ENCODE measurements at regions not wholly inside any gene's neighbourhood (a gene's known extent, or its start where the extent isn't known, plus 50 kb on each side); places are given as distances from the start of the nearest gene placed in this dataset.

GRCh38 chr22:26977741-26978376 lies 320.5 kb downstream of the MIAT start:
- H3K27ac ChIP-seq (ENCODE audit: low read length), result no peak overlapping the region
- H3K4me1 ChIP-seq (ENCODE audit: control insufficient read depth, insufficient read depth, low read length), result peaks cover 19% of the 10 kb centered on the region
- no peaks in the 10 kb centered on the region for H3K9me3 ChIP-seq (ENCODE audit: control insufficient read depth in 2 of 2, low read length in 2 of 2)
- H3K27me3 ChIP-seq (ENCODE audit: control insufficient read depth in 1 of 2, insufficient read depth in 2 of 2, low read length in 2 of 2), result no peaks in the 10 kb centered on the region
- no peaks in the 10 kb centered on the region for H3K36me3 ChIP-seq (ENCODE audit: control insufficient read depth in 2 of 2, insufficient read depth in 2 of 2, low read length in 2 of 2)
- H3K9ac ChIP-seq (ENCODE audit: low read length in 2 of 2), result no peak overlapping the region
- H3K4me3 ChIP-seq (ENCODE audit: low read length in 2 of 2), result no peak overlapping the region

- peaks cover 19% of the 10 kb centered on the region for H3K4me1 ChIP-seq (ENCODE audit: control insufficient read depth, insufficient read depth, low read length)
- no peak overlapping the region for H3K9ac ChIP-seq (ENCODE audit: low read length in 2 of 2)
- no peaks in the 10 kb centered on the region for H3K27me3 ChIP-seq (ENCODE audit: control insufficient read depth in 1 of 2, insufficient read depth in 2 of 2, low read length in 2 of 2)
- no peak overlapping the region for H3K27ac ChIP-seq (ENCODE audit: low read length)
- no peaks in the 10 kb centered on the region for H3K9me3 ChIP-seq (ENCODE audit: control insufficient read depth in 2 of 2, low read length in 2 of 2)
- H3K4me3 ChIP-seq (ENCODE audit: low read length in 2 of 2), result no peak overlapping the region
- no peaks in the 10 kb centered on the region for H3K36me3 ChIP-seq (ENCODE audit: control insufficient read depth in 2 of 2, insufficient read depth in 2 of 2, low read length in 2 of 2)
Measured at GRCh38 chr22:26979294-26979693, 321.9 kb downstream of the MIAT start.

- Histone ChIP-seq H3K4me3 (ENCODE audit: low read length in 2 of 2) (peak overlapping the region in 1 of 2 donors; percentile 29), H3K9ac (ENCODE audit: low read length in 2 of 2) (peak overlapping the region in 1 of 2 donors; percentile 44), H3K27me3 (ENCODE audit: control insufficient read depth in 1 of 2, insufficient read depth in 2 of 2, low read length in 2 of 2) (no peaks in the 10 kb centered on the region), H3K27ac (ENCODE audit: low read length) (peak overlapping the region; percentile 69), H3K9me3 (ENCODE audit: control insufficient read depth in 2 of 2, low read length in 2 of 2) (no peaks in the 10 kb centered on the region), H3K4me1 (ENCODE audit: control insufficient read depth, insufficient read depth, low read length) (peaks cover 19% of the 10 kb centered on the region), H3K36me3 (ENCODE audit: control insufficient read depth in 2 of 2, insufficient read depth in 2 of 2, low read length in 2 of 2) (no peaks in the 10 kb centered on the region)
Measured at GRCh38 chr22:26981111-26981510, 323.7 kb downstream of the MIAT start.

- no peaks in the 10 kb centered on the region for H3K27me3 ChIP-seq (ENCODE audit: control insufficient read depth in 1 of 2, insufficient read depth in 2 of 2, low read length in 2 of 2)
- peaks cover 19% of the 10 kb centered on the region for H3K4me1 ChIP-seq (ENCODE audit: control insufficient read depth, insufficient read depth, low read length)
- peak overlapping the region in 1 of 2 donors; percentile 24 for H3K9ac ChIP-seq (ENCODE audit: low read length in 2 of 2)
- no peaks in the 10 kb centered on the region for H3K9me3 ChIP-seq (ENCODE audit: control insufficient read depth in 2 of 2, low read length in 2 of 2)
- no peaks in the 10 kb centered on the region for H3K36me3 ChIP-seq (ENCODE audit: control insufficient read depth in 2 of 2, insufficient read depth in 2 of 2, low read length in 2 of 2)
- peak overlapping the region in 1 of 2 donors; percentile 29 for H3K4me3 ChIP-seq (ENCODE audit: low read length in 2 of 2)
- peak overlapping the region; percentile 69 for H3K27ac ChIP-seq (ENCODE audit: low read length)
Measured at GRCh38 chr22:26981541-26981940, 324.2 kb downstream of the MIAT start.

- H3K27ac ChIP-seq (ENCODE audit: low read length), result no peak overlapping the region
- H3K4me1 ChIP-seq (ENCODE audit: control insufficient read depth, insufficient read depth, low read length), result peaks cover 19% of the 10 kb centered on the region
- no peak overlapping the region for H3K9ac ChIP-seq (ENCODE audit: low read length in 2 of 2)
- H3K36me3 ChIP-seq (ENCODE audit: control insufficient read depth in 2 of 2, insufficient read depth in 2 of 2, low read length in 2 of 2), result no peaks in the 10 kb centered on the region
- H3K4me3 ChIP-seq (ENCODE audit: low read length in 2 of 2), result no peak overlapping the region
- no peaks in the 10 kb centered on the region for H3K9me3 ChIP-seq (ENCODE audit: control insufficient read depth in 2 of 2, low read length in 2 of 2)
- H3K27me3 ChIP-seq (ENCODE audit: control insufficient read depth in 1 of 2, insufficient read depth in 2 of 2, low read length in 2 of 2), result no peaks in the 10 kb centered on the region
Measured at GRCh38 chr22:26983311-26983710, 325.9 kb downstream of the MIAT start.

GRCh38 chr22:26985206-26985605 lies 327.8 kb downstream of the MIAT start:
- Histone ChIP-seq H3K27me3 (ENCODE audit: control insufficient read depth in 1 of 2, insufficient read depth in 2 of 2, low read length in 2 of 2) (no peaks in the 10 kb centered on the region), H3K4me3 (ENCODE audit: low read length in 2 of 2) (no peak overlapping the region), H3K27ac (ENCODE audit: low read length) (no peak overlapping the region), H3K9me3 (ENCODE audit: control insufficient read depth in 2 of 2, low read length in 2 of 2) (no peaks in the 10 kb centered on the region), H3K36me3 (ENCODE audit: control insufficient read depth in 2 of 2, insufficient read depth in 2 of 2, low read length in 2 of 2) (no peaks in the 10 kb centered on the region), H3K9ac (ENCODE audit: low read length in 2 of 2) (no peak overlapping the region), H3K4me1 (ENCODE audit: control insufficient read depth, insufficient read depth, low read length) (peaks cover 18% of the 10 kb centered on the region)

- no peak overlapping the region for H3K9ac ChIP-seq (ENCODE audit: low read length in 2 of 2)
- H3K36me3 ChIP-seq (ENCODE audit: control insufficient read depth in 2 of 2, insufficient read depth in 2 of 2, low read length in 2 of 2), result no peaks in the 10 kb centered on the region
- H3K4me3 ChIP-seq (ENCODE audit: low read length in 2 of 2), result no peak overlapping the region
- peaks cover 12% of the 10 kb centered on the region for H3K4me1 ChIP-seq (ENCODE audit: control insufficient read depth, insufficient read depth, low read length)
- no peaks in the 10 kb centered on the region for H3K27me3 ChIP-seq (ENCODE audit: control insufficient read depth in 1 of 2, insufficient read depth in 2 of 2, low read length in 2 of 2)
- H3K27ac ChIP-seq (ENCODE audit: low read length), result no peak overlapping the region
- H3K9me3 ChIP-seq (ENCODE audit: control insufficient read depth in 2 of 2, low read length in 2 of 2), result no peaks in the 10 kb centered on the region
Measured at GRCh38 chr22:26985931-26986782, 328.8 kb downstream of the MIAT start.

- no peak overlapping the region for H3K4me3 ChIP-seq (ENCODE audit: low read length in 2 of 2)
Measured at GRCh38 chr22:26986884-26987283, 329.5 kb downstream of the MIAT start.

GRCh38 chr22:26990503-26991189 lies 333.3 kb downstream of the MIAT start:
- Histone ChIP-seq H3K36me3 (ENCODE audit: control insufficient read depth in 2 of 2, insufficient read depth in 2 of 2, low read length in 2 of 2) (no peaks in the 10 kb centered on the region), H3K4me1 (ENCODE audit: control insufficient read depth, insufficient read depth, low read length) (peaks cover 12% of the 10 kb centered on the region), H3K9me3 (ENCODE audit: control insufficient read depth in 2 of 2, low read length in 2 of 2) (no peaks in the 10 kb centered on the region), H3K27me3 (ENCODE audit: control insufficient read depth in 1 of 2, insufficient read depth in 2 of 2, low read length in 2 of 2) (no peaks in the 10 kb centered on the region), H3K27ac (ENCODE audit: low read length) (no peak overlapping the region), H3K4me3 (ENCODE audit: low read length in 2 of 2) (no peak overlapping the region), H3K9ac (ENCODE audit: low read length in 2 of 2) (no peak overlapping the region)

More at GRCh38 chr22:26986884-26987283, 329.5 kb downstream of the MIAT start:
- Histone ChIP-seq H3K27ac (ENCODE audit: low read length) (no peak overlapping the region), H3K9me3 (ENCODE audit: control insufficient read depth in 2 of 2, low read length in 2 of 2) (no peaks in the 10 kb centered on the region), H3K36me3 (ENCODE audit: control insufficient read depth in 2 of 2, insufficient read depth in 2 of 2, low read length in 2 of 2) (no peaks in the 10 kb centered on the region), H3K9ac (ENCODE audit: low read length in 2 of 2) (no peak overlapping the region), H3K4me1 (ENCODE audit: control insufficient read depth, insufficient read depth, low read length) (peaks cover 6% of the 10 kb centered on the region), H3K27me3 (ENCODE audit: control insufficient read depth in 1 of 2, insufficient read depth in 2 of 2, low read length in 2 of 2) (no peaks in the 10 kb centered on the region)

- no peak overlapping the region for H3K4me3 ChIP-seq (ENCODE audit: low read length in 2 of 2)
- no peaks in the 10 kb centered on the region for H3K9me3 ChIP-seq (ENCODE audit: control insufficient read depth in 2 of 2, low read length in 2 of 2)
- H3K36me3 ChIP-seq (ENCODE audit: control insufficient read depth in 2 of 2, insufficient read depth in 2 of 2, low read length in 2 of 2), result no peaks in the 10 kb centered on the region
- no peak overlapping the region for H3K9ac ChIP-seq (ENCODE audit: low read length in 2 of 2)
- peak overlapping the region; percentile 24 for H3K27ac ChIP-seq (ENCODE audit: low read length)
- no peaks in the 10 kb centered on the region for H3K27me3 ChIP-seq (ENCODE audit: control insufficient read depth in 1 of 2, insufficient read depth in 2 of 2, low read length in 2 of 2)
- peaks cover 16% of the 10 kb centered on the region for H3K4me1 ChIP-seq (ENCODE audit: control insufficient read depth, insufficient read depth, low read length)
Measured at GRCh38 chr22:26992556-26992955, 335.2 kb downstream of the MIAT start.

Data from stomach smooth muscle (tissue), 2 donors.